ENCODE measurements at regions not wholly inside any gene's neighbourhood (a gene's known extent, or its start where the extent isn't known, plus 50 kb on each side); places are given as distances from the start of the nearest gene placed in this dataset.

- H3K9me3 ChIP-seq (ENCODE audit: low read depth, low read length, poor library complexity, severe bottlenecking) = no peaks in the 10 kb centered on the region
- H3K4me3 ChIP-seq (ENCODE audit: low read depth, low read length, poor library complexity, severe bottlenecking) = no peak overlapping the region
- no peak for DNase-seq (ENCODE audit: low spot score)
- BruUV-seq (replicated peaks) = no TSS peak
- H3K4me1 ChIP-seq (ENCODE audit: insufficient read depth, low read length, poor library complexity, severe bottlenecking) = no peaks in the 10 kb centered on the region
- H3K27me3 ChIP-seq (replicated peaks; ENCODE audit: insufficient read depth, low read depth, low read length, poor library complexity) = no peaks in the 10 kb centered on the region
- TF ChIP-seq EZH2 (IDR thresholded peaks at IDR 0.05; ENCODE audit: borderline replicate concordance, low read depth, low read length, poor library complexity, severe bottlenecking) (no peak), CTCF (conservative IDR thresholded peaks at IDR 0.05; ENCODE audit: low read depth, low read length) (no peak)
- H3K27ac ChIP-seq (ENCODE audit: low read depth, low read length, poor library complexity, severe bottlenecking) = no peak overlapping the region
- POLR2A ChIA-PET (ENCODE audit: low non-redundant PET) = no interaction called here
- CTCF ChIA-PET = no interaction called here
- intact Hi-C loops (cut with micrococcal nuclease; ENCODE audit: unreplicated experiment) = no loop called here
- H3K36me3 ChIP-seq (ENCODE audit: insufficient read depth, low read length, poor library complexity, severe bottlenecking) = no peaks in the 10 kb centered on the region
Observed at GRCh38 chr6:137371634-137372016, 122.6 kb downstream of the OLIG3 start.

- Histone ChIP-seq H3K27me3 (replicated peaks; ENCODE audit: insufficient read depth, low read depth, low read length, poor library complexity) (no peaks in the 10 kb centered on the region), H3K27ac (ENCODE audit: low read depth, low read length, poor library complexity, severe bottlenecking) (no peak overlapping the region), H3K36me3 (ENCODE audit: insufficient read depth, low read length, poor library complexity, severe bottlenecking) (no peaks in the 10 kb centered on the region), H3K4me1 (ENCODE audit: insufficient read depth, low read length, poor library complexity, severe bottlenecking) (no peaks in the 10 kb centered on the region), H3K4me3 (ENCODE audit: low read depth, low read length, poor library complexity, severe bottlenecking) (no peak overlapping the region), H3K9me3 (ENCODE audit: low read depth, low read length, poor library complexity, severe bottlenecking) (no peaks in the 10 kb centered on the region)
- intact Hi-C loops (cut with micrococcal nuclease; ENCODE audit: unreplicated experiment) = no loop called here
- peak; percentile 9 for DNase-seq (ENCODE audit: low spot score)
- POLR2A ChIA-PET (ENCODE audit: low non-redundant PET) = no interaction called here
- TF ChIP-seq EZH2 (IDR thresholded peaks at IDR 0.05; ENCODE audit: borderline replicate concordance, low read depth, low read length, poor library complexity, severe bottlenecking) (no peak), CTCF (conservative IDR thresholded peaks at IDR 0.05; ENCODE audit: low read depth, low read length) (peak; percentile 42)
- no TSS peak for BruUV-seq (replicated peaks)
- CTCF ChIA-PET = no interaction called here
Observed at GRCh38 chr6:137370871-137371633, 123.1 kb downstream of the OLIG3 start.

GRCh38 chr6:137369136-137369535, 125.1 kb downstream of the OLIG3 start:
- no peak overlapping the region for H3K27ac ChIP-seq (ENCODE audit: low read depth, low read length, poor library complexity, severe bottlenecking)
- TF ChIP-seq CTCF (conservative IDR thresholded peaks at IDR 0.05; ENCODE audit: low read depth, low read length) (no peak), EZH2 (IDR thresholded peaks at IDR 0.05; ENCODE audit: borderline replicate concordance, low read depth, low read length, poor library complexity, severe bottlenecking) (no peak)
- no peak for DNase-seq (ENCODE audit: low spot score)
- H3K27me3 ChIP-seq (replicated peaks; ENCODE audit: insufficient read depth, low read depth, low read length, poor library complexity) = no peaks in the 10 kb centered on the region
- no peaks in the 10 kb centered on the region for H3K9me3 ChIP-seq (ENCODE audit: low read depth, low read length, poor library complexity, severe bottlenecking)
- no peaks in the 10 kb centered on the region for H3K36me3 ChIP-seq (ENCODE audit: insufficient read depth, low read length, poor library complexity, severe bottlenecking)
- BruUV-seq (replicated peaks) = no TSS peak
- ChIA-PET POLR2A (ENCODE audit: low non-redundant PET) (no interaction called here), CTCF (interaction anchor here (0.6 kb wide), 1 partner anchor 55 kb away, joined by 3 read pairs; no protein-coding TSS in a partner anchor)
- no peak overlapping the region for H3K4me3 ChIP-seq (ENCODE audit: low read depth, low read length, poor library complexity, severe bottlenecking)
- intact Hi-C loops (cut with micrococcal nuclease; ENCODE audit: unreplicated experiment) = no loop called here
- no peaks in the 10 kb centered on the region for H3K4me1 ChIP-seq (ENCODE audit: insufficient read depth, low read length, poor library complexity, severe bottlenecking)
